NB4 (cell line): ENCODE measurements at regions not wholly inside any gene's neighbourhood (a gene's known extent, or its start where the extent isn't known, plus 50 kb on each side); places are given as distances from the start of the nearest gene placed in this dataset.

Experiments used
- DNase-seq: peaks from one replicate; pipeline ENCODE4 v3.0.0; 2010; ENCODE audit warnings: low read depth
- H3K4me3 ChIP-seq: one replicate; pipeline ENCODE4 v1.5.1; 2011; ENCODE audit warnings: mild to moderate bottlenecking, low read depth, low read length, moderate library complexity
- CTCF ChIP-seq: IDR thresholded peaks from one replicate; pipeline ENCODE4 v1.5.1; 2012; ENCODE audit warnings: low read depth, low read length
- MAX ChIP-seq: IDR thresholded peaks from 2 replicates; pipeline ENCODE4 v1.6.1; 2011; ENCODE audit warnings: low read depth, low read length
- MYC ChIP-seq: IDR thresholded peaks from 2 replicates; pipeline ENCODE4 v1.6.1; 2011; ENCODE audit warnings: low read depth, low read length
- POLR2A ChIP-seq: IDR thresholded peaks from 2 replicates; pipeline ENCODE4 v1.6.1; 2011; ENCODE audit warnings: mild to moderate bottlenecking; ENCODE audit not compliant: insufficient read length; ENCODE audit errors: extremely low read depth

GRCh38 chr2:226159875-226160479 is 639.6 kb downstream of the IRS1 start:
- DNase-seq, result no peak
- H3K4me3 ChIP-seq, result no peak overlapping the region

GRCh38 chr2:226158940-226159339 is 640.7 kb downstream of the IRS1 start:
- no peak overlapping the region for H3K4me3 ChIP-seq
- no peak for TF ChIP-seq MAX
- TF ChIP-seq MYC, result no peak
- no peak for TF ChIP-seq POLR2A
- no peak for TF ChIP-seq CTCF
- DNase-seq, result no peak

More at GRCh38 chr2:226159875-226160479, 639.6 kb downstream of the IRS1 start:
- TF ChIP-seq POLR2A, result no peak
- no peak for TF ChIP-seq MYC
- TF ChIP-seq MAX, result no peak
- TF ChIP-seq CTCF, result no peak

- DNase-seq, result no peak
- no peak overlapping the region for H3K4me3 ChIP-seq
- no peak for TF ChIP-seq CTCF
Observed at GRCh38 chr2:226158229-226158628, 641.4 kb downstream of the IRS1 start.

GRCh38 chr2:226155093-226155875 is 644.3 kb downstream of the IRS1 start:
- TF ChIP-seq MAX, result no peak
- H3K4me3 ChIP-seq, result no peak overlapping the region
- DNase-seq, result no peak

- no peak overlapping the region for H3K4me3 ChIP-seq
- TF ChIP-seq POLR2A, result no peak
- no peak for TF ChIP-seq CTCF
- no peak for TF ChIP-seq MYC
- TF ChIP-seq MAX, result no peak
Observed at GRCh38 chr2:226154610-226155009, 645.0 kb downstream of the IRS1 start.

GRCh38 chr2:226153553-226153952 is 646.1 kb downstream of the IRS1 start:
- H3K4me3 ChIP-seq, result no peak overlapping the region
- no peak for DNase-seq
- TF ChIP-seq MYC (no peak), CTCF (no peak), POLR2A (no peak), MAX (no peak)

More at GRCh38 chr2:226154610-226155009, 645.0 kb downstream of the IRS1 start:
- DNase-seq, result peak; percentile 67
